Mucosa of descending colon (tissue), 3 donors: ENCODE measurements at regions not wholly inside any gene's neighbourhood (a gene's known extent, or its start where the extent isn't known, plus 50 kb on each side); places are given as distances from the start of the nearest gene placed in this dataset.

Source experiments
- ATAC-seq: fragments of 200-7000 bp; cut with Tn5 transposase; one replicate; pipeline ENCODE4 v1.9.1; 2020; ENCODE audit warnings: mild to moderate bottlenecking, moderate library complexity
- DNase-seq, 3 donors: peaks; one replicate each; pipeline ENCODE4 v3.0.0-alpha.2; 2020
- H3K36me3 ChIP-seq: fragments of 200-600 bp; one replicate; pipeline ENCODE4 v1.8.0; 2021; ENCODE audit warnings: low read depth, mild to moderate bottlenecking
- H3K4me1 ChIP-seq: fragments of 200-600 bp; one replicate; pipeline ENCODE4 v1.8.0; 2021; ENCODE audit warnings: low read depth, mild to moderate bottlenecking
- H3K4me3 ChIP-seq: fragments of 200-600 bp; one replicate; pipeline ENCODE4 v1.8.0; 2021; ENCODE audit warnings: mild to moderate bottlenecking
- H3K9me3 ChIP-seq: fragments of 200-600 bp; one replicate; pipeline ENCODE4 v1.8.0; 2021; ENCODE audit warnings: mild to moderate bottlenecking
- CTCF ChIP-seq: fragments of 200-600 bp; IDR thresholded peaks from one replicate; pipeline ENCODE4 v1.8.0; 2022; ENCODE audit warnings: antibody characterized with exemption, mild to moderate bottlenecking
- intact Hi-C, 2 donors: fragments of 100-400 bp; cut with DNase I in 1 of 2; cut with micrococcal nuclease in 1 of 2; formaldehyde crosslinking; loops; one replicate each; pipeline versions ENCODE4 v1.11.0 to v1.11.1; 2022; cut with DNase I, micrococcal nuclease
- donor health status: DM: no; HTN: no; CAD: no; lungs with moderate emphysema.
- donor health status: DM: no; HTN: no; CAD: no.
- donor health status: DM: no; HTN: yes; CAD: no.

GRCh38 chr2:18373081-18373480, 187.4 kb downstream of the RDH14 start:
- Histone ChIP-seq H3K4me3 (no peak overlapping the region), H3K9me3 (no peaks in the 10 kb centered on the region), H3K4me1 (no peaks in the 10 kb centered on the region), H3K36me3 (no peaks in the 10 kb centered on the region)
- ATAC-seq (no peak), DNase-seq (no peak)
- intact Hi-C loops = no loop called here
- TF ChIP-seq CTCF = no peak

GRCh38 chr2:18372641-18373040, 187.8 kb downstream of the RDH14 start:
- H3K4me1 ChIP-seq = no peaks in the 10 kb centered on the region
- no peak for TF ChIP-seq CTCF
- H3K9me3 ChIP-seq = no peaks in the 10 kb centered on the region
- intact Hi-C loops = no loop called here
- no peak overlapping the region for H3K4me3 ChIP-seq
- no peak for DNase-seq
- ATAC-seq = no peak
- no peaks in the 10 kb centered on the region for H3K36me3 ChIP-seq

GRCh38 chr2:18369760-18370159, 190.7 kb downstream of the RDH14 start:
- ATAC-seq = no peak
- Histone ChIP-seq H3K9me3 (no peaks in the 10 kb centered on the region), H3K36me3 (no peaks in the 10 kb centered on the region), H3K4me3 (no peak overlapping the region), H3K4me1 (no peaks in the 10 kb centered on the region)
- DNase-seq = no peak
- no peak for TF ChIP-seq CTCF
- intact Hi-C loops = no loop called here

- no peaks in the 10 kb centered on the region for H3K9me3 ChIP-seq
- DNase-seq (no peak), ATAC-seq (no peak)
- no peak for TF ChIP-seq CTCF
- no peak overlapping the region for H3K4me3 ChIP-seq
- H3K36me3 ChIP-seq = no peaks in the 10 kb centered on the region
- intact Hi-C loops = no loop called here
- H3K4me1 ChIP-seq = no peaks in the 10 kb centered on the region
Measured at GRCh38 chr2:18368008-18368407, 192.4 kb downstream of the RDH14 start.

- Histone ChIP-seq H3K4me3 (no peak overlapping the region), H3K9me3 (no peaks in the 10 kb centered on the region), H3K36me3 (no peaks in the 10 kb centered on the region), H3K4me1 (no peaks in the 10 kb centered on the region)
- no peak for ATAC-seq
- TF ChIP-seq CTCF = no peak
- no peak for DNase-seq
- intact Hi-C loops = no loop called here
Measured at GRCh38 chr2:18365342-18365741, 195.1 kb downstream of the RDH14 start.

- no peaks in the 10 kb centered on the region for H3K9me3 ChIP-seq
- H3K4me3 ChIP-seq = no peak overlapping the region
- no peak for DNase-seq
- TF ChIP-seq CTCF = no peak
- H3K36me3 ChIP-seq = no peaks in the 10 kb centered on the region
- no peaks in the 10 kb centered on the region for H3K4me1 ChIP-seq
- no peak for ATAC-seq
- intact Hi-C loops = no loop called here
Measured at GRCh38 chr2:18363348-18363747, 197.1 kb downstream of the RDH14 start.
